T-helper 1 cell (primary cell): ENCODE measurements at regions not wholly inside any gene's neighbourhood (a gene's known extent, or its start where the extent isn't known, plus 50 kb on each side); places are given as distances from the start of the nearest gene placed in this dataset.
"Not testable (repeated sequence)": the region's sequence is repeated elsewhere in the genome, so short reads cannot be mapped to it uniquely, and the experiment has no call there.

Source experiments
- DNase-seq, 5 donors: peaks; one replicate each; pipeline ENCODE4 v3.0.0-alpha.2; 2012 to 2020

DNA sequence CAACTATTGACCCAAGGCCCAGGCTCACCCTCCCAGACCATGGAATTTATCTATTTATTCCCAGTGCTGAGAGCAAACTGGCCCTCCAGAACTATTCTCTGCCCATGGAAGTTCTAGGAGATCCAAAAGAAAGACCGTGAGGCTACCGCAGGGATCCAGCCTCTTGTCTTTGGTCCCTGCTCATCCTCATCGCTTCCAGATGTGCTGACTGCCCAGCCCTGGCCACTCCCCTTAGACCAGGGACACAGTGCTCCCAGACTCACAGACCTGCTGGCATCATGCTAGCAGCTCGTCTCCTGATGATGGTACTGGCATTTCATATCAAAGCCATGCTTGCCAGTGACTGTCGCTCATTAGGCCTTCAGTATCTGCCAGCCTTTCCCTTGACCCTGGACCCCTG, 405.7 kb upstream of the PPP2R3A start:
- no peak for DNase-seq

- DNase-seq: no peak
Observed at GRCh38 chr3:135560847-135561246, 404.7 kb upstream of the PPP2R3A start.

GRCh38 chr3:135564696-135565095, 400.8 kb upstream of the PPP2R3A start:
- no peak for DNase-seq

DNA sequence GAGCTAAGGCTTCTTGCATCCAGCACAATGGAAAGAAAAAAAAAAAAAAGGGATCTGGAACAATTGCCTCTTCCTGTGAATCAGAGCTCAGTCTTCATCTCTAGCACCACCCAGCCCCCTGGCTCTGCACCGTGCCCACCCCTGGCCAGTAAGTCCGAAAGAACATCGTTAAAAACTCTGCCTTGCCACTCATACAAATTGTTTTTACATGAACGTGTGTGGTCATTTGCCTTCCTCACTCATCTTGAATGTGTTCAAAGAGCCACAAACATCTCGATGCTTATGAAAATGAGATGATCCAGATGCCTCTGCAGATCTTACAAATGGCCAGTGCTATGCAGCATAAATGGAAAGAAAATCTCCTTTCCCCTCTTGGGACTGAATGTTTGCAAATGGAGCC, 400.0 kb upstream of the PPP2R3A start:
- DNase-seq: no peak

GRCh38 chr3:135567223-135567622, 398.3 kb upstream of the PPP2R3A start:
- no peak for DNase-seq

DNA sequence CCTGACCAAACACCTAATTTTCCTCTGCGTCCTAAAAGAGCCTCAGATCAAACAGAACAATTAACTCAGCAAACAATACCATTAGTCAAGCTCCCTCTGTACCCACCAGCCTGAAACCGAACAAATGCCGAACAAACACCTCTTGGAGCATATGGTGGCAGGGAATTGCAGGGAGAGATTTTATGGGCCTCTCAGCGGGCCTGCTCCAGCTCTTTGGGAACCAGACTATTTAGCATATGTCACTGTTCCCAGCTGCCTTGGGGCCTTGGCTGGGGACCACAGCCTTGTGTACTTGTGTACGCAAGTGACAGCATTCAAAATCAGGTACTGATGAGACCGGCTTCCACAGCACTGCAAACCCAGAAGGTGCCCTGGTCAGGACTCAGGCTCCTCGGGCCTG, 388.8 kb upstream of the PPP2R3A start:
- DNase-seq: no peak

DNA sequence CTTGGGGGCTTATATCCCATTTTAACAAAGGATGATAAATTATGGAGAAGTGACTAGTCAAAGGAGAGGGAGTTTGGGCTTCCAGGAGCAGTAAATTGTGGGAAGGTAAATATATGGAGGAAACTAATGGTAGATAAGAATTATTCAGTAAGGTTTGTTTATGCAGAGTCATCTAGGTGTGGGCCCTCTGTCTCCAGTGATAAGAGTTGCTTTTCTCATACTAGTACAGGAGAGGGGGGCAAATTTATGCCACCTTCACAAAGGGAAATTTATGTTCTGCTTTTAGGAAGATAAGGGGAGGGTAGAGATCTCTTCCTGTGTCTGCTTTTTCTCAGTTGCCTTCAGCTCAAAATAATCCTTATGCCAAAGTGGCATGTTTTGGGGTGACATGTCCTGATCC, 383.7 kb upstream of the PPP2R3A start:
- no peak for DNase-seq

DNA sequence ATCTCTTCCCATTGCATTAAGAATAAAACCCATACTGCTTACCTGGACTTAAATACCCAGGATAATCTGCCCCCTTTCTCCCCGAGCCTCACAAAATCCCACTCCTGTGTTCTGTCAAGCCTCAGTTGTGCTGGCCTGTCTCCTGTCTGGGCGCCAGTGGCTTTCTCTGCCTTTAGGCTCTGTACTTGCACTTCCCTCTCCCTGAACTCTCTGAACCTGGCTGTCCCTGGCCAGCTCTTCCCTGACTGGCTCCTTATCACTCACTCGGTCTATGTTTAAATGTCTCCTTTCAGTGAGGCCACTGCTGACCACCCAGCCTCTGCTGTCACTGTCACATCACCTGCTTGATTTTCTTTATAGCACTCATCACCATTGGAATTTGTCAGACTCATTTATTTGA, 382.7 kb upstream of the PPP2R3A start:
- DNase-seq: no peak

DNA sequence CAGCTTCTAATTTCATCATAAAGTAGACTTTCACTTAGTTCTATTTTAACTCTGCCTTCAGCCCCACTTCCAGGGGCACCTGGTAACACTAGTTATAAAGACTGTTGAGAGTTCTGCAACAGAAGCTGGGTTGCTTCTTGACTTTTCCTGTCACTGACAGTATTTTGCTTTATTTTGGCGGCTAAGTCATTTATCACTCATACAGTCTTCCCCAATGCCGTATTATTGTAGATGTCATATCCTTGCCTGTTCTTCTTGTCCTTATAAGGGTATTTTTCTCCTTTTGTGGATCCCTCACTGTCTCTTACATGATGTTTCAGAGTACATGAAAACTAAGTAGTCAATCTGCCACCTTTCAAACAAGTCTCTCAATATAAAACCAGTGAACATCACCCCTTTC, 369.0 kb upstream of the PPP2R3A start:
- DNase-seq: no peak

DNA sequence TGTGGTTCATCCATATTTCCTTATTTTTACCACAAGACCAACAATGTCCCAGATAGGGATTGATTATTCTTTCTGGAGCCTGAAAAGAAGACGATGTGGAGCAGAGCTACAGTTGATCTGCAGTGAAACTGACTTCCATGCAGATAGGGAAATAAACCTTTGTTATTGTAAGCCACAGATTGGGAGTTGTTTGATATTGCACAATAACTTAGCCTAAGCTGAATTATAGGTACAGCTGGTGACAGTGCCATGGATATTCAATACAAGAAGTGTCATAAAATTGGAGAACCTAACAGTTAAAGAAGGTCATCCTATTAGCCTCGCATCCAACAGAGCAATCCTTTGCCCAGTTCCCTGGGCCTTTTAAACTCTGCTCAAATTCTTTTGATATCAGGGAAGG, 367.7 kb upstream of the PPP2R3A start:
- no peak for DNase-seq

- no peak for DNase-seq
Observed at GRCh38 chr3:135598597-135598996, 366.9 kb upstream of the PPP2R3A start.

- not testable (repeated sequence) for DNase-seq
Observed at GRCh38 chr3:135604512-135604911, 361.0 kb upstream of the PPP2R3A start.

- no peak for DNase-seq
Observed at GRCh38 chr3:135618123-135618522, 347.4 kb upstream of the PPP2R3A start.

DNA sequence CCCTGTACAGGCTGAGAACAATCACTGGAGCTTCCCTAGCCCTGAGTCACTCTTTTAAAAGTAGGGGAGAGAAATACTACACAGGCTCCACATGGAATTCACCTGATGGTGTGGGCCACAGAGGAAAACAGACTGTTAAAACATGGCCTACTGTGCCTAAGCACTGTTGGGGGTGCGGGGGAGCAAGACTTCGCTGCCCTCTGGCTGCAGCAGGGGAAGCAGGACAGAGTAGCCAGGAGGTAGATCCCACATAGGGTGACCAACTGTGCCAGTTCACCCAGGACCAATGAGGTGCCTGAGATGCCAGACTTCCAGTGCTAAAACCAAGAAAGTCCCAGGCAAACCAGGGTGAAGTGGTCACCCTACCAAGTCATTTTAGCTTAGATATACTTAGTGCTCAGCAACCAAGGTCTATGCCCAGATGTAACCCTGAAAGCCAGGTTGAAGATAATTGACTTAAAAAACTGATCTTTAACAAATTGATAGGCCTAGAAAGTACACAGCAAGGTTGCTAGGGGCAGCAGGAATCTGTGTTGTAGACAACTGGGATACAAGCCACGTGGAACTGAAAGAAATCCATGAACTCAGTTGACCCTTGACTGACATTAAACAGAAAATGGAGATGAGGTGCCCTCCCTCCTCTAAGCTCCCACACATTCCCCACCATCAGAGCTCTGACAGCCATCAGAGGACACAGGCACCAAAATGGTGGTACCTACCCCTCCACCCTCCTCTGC, 344.2 kb upstream of the PPP2R3A start:
- DNase-seq: no peak

- no peak for DNase-seq
Observed at GRCh38 chr3:135622215-135622614, 343.3 kb upstream of the PPP2R3A start.

- no peak for DNase-seq
Observed at GRCh38 chr3:135622656-135623055, 342.9 kb upstream of the PPP2R3A start.

- no peak for DNase-seq
Observed at GRCh38 chr3:135623558-135623957, 342.0 kb upstream of the PPP2R3A start.

DNA sequence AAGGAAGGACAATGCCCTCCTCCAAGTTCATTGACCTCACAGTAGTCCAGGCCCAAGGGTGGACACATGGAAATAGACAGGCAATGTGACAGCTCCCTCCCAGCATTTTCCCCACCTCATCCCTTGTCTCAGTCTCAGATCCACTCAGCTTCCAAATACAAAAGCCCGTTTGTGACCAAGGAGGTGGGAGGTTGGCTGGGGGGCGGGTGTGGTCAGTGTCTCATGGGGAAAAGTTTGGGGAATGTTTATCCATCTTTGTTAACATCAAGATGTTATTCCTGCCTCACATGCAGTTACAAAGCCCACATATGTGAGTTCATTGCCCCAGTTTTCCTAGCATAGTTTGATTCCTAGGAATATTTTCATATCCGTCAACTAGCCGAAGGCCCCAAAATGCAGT, 338.5 kb upstream of the PPP2R3A start:
- no peak for DNase-seq

DNA sequence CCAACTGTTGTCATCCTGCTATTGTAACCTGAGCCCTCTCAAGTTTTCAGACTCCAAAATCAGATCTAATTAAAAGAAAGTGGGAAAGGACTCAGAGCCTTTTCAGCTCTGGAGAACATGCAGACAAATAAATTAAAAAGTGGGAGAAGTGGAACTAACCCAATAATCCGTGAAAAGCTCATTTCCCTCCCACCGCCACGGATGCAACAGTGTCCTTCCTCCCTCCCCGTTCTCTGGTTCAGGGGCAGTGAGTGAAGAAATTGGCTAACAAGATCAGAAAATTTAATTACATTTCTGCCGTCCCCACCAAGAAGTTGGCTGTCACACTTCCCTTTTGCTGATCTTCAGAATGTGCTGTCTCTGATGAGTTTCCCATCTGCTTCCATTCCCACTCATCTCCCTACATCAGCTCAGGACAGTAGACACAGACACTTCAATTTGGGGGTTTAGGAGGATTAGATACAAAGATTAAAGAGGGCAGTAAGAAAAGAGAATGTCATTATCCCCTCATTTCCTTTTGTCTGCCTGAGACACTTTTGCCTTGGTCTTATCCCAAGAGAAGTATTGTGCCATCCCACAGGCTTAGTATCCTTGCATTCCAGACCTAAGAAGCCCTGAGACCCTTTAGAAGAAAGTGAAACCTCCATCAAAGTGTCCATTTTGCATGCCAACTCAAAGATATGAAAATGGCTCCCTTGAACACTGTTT, 335.7 kb upstream of the PPP2R3A start:
- DNase-seq: no peak

DNA sequence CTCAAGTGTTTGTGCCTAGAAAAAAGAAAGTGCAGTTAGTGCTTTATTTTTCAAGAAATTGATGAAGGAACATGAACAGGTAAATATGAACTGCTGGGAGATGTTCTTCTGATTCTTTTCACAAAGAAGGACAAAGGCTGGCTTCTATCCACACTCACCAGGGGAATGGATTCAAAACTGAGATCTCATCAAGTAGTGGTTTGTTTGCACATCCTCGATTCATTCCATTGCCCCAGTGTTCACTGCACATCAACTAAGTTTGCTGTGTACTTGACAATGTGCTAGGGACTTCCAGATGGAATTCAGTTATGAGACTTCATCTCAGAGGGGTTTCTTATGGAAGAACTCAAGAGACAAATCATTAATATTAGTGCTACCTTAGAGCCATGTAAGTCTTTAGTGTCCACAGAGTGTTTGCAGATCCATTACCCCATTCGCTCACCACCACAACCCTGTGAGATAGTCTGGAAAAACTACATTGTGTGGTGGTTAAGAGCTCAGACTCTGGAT, 332.9 kb upstream of the PPP2R3A start:
- no peak for DNase-seq

- no peak for DNase-seq
Observed at GRCh38 chr3:135633078-135633477, 332.4 kb upstream of the PPP2R3A start.

GRCh38 chr3:135636596-135636995, 328.9 kb upstream of the PPP2R3A start:
- no peak for DNase-seq

DNA sequence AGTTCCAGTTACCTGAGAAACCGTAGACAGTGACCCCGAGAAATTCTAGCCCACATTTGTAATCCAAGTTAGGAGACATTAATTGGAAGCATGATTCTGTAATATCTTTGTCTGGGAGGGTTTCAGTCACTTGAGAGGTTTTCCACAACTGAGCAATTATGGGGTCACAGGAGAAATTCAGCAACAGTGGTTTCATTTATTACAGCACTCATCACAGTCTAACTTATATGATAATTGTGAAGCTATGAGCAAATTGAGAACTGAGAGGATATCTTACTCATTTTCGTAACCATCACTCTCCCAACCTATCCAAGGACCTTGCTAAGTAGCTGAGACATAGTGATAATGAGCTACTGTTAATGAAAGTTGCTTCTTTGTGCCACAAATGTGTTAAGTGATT, 328.5 kb upstream of the PPP2R3A start:
- no peak for DNase-seq

- no peak for DNase-seq
Observed at GRCh38 chr3:135641761-135642160, 323.8 kb upstream of the PPP2R3A start.
